Activated T-cell treated with anti-CD3 and anti-CD28 coated beads, Interleukin-2, amount 50 U/mL, for 4 hours (primary cell): ENCODE measurements at regions not wholly inside any gene's neighbourhood (a gene's known extent, or its start where the extent isn't known, plus 50 kb on each side); places are given as distances from the start of the nearest gene placed in this dataset.
"Not testable (repeated sequence)": the region's sequence is repeated elsewhere in the genome, so short reads cannot be mapped to it uniquely, and the experiment has no call there.

ENCODE experiments used
- ATAC-seq, 2 donors: fragments of 200-7000 bp; cut with Tn5 transposase; one replicate each; pipeline ENCODE4 v1.10.0; 2021
- DNase-seq: peaks from one replicate; pipeline ENCODE4 v3.0.0-alpha.2; 2020
- H3K27me3 Mint-ChIP-seq: one replicate; pipeline ENCODE4 v1.8.0; 2021; ENCODE audit warnings: low read depth, mixed read lengths
- H3K36me3 Mint-ChIP-seq: one replicate; pipeline ENCODE4 v1.8.0; 2022; ENCODE audit warnings: mixed read lengths; ENCODE audit not compliant: insufficient read depth
- H3K4me1 Mint-ChIP-seq: one replicate; pipeline ENCODE4 v1.8.0; 2021; ENCODE audit warnings: low read depth, mixed read lengths
- H3K4me3 Mint-ChIP-seq: one replicate; pipeline ENCODE4 v1.8.0; 2021; ENCODE audit warnings: mild to moderate bottlenecking, moderate library complexity, mixed read lengths
- H3K9me3 Mint-ChIP-seq: one replicate; pipeline ENCODE4 v1.8.0; 2021; ENCODE audit warnings: mixed read lengths

DNA sequence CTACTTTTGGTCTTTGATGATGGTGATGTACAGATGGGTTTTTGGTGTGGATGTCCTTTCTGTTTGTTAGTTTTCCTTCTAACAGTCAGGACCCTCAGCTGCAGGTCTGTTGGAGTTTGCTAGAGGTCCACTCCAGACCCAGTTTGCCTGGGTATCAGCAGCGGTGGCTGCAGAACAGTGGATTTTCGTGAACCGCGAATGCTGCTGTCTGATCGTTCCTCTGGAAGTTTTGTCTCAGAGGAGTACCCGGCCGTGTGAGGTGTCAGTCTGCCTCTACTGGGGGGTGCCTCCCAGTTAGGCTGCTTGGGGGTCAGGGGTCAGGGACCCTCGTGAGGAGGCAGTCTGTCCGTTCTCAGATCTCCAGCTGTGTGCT lies 56.6 kb upstream of the TNFAIP8 start:
- peaks cover 61% of the 10 kb centered on the region for H3K4me1 Mint-ChIP-seq
- not testable (repeated sequence) for ATAC-seq, H3K27me3 Mint-ChIP-seq, H3K9me3 Mint-ChIP-seq, DNase-seq
- H3K36me3 Mint-ChIP-seq = peaks cover 17% of the 10 kb centered on the region
- H3K4me3 Mint-ChIP-seq = peak overlapping the region; percentile 84

DNA sequence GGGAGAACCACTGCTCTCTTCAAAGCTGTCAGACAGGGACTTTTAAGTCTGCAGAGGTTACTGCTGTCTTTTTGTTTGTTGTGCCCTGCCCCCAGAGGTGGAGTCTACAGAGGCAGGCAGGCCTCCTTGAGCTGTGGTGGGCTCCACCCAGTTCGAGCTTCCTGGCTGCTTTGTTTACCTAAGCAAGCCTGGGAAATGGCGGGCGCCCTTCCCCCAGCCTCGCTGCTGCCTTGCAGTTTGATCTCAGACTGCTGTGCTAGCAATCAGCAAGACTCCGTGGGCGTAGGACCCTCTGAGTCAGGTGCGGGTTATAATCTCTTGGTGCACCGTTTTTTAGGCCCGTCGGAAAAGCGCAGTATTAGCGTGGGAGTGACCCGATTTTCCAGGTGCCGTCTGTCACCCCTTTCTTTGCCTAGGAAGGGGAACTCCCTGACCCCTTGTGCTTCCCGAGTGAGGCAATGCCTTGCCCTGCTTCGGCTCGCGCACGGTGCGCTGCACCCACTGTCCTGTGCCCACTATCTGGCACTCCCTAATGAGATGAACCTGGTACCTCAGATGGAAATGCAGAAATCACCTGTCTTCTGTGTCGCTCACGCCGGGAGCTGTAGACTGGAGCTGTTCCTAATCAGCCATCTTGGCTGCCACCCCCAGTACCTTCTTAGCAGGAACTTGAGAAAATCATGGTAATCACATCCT lies 56.1 kb upstream of the TNFAIP8 start:
- peak; percentile 91 for DNase-seq
- H3K9me3 Mint-ChIP-seq, H3K27me3 Mint-ChIP-seq: not testable (repeated sequence)
- H3K4me1 Mint-ChIP-seq = peaks cover 65% of the 10 kb centered on the region
- H3K4me3 Mint-ChIP-seq = peak overlapping the region; percentile 84
- peak; percentile 42 to 52 for ATAC-seq
- H3K36me3 Mint-ChIP-seq = peaks cover 17% of the 10 kb centered on the region

DNA sequence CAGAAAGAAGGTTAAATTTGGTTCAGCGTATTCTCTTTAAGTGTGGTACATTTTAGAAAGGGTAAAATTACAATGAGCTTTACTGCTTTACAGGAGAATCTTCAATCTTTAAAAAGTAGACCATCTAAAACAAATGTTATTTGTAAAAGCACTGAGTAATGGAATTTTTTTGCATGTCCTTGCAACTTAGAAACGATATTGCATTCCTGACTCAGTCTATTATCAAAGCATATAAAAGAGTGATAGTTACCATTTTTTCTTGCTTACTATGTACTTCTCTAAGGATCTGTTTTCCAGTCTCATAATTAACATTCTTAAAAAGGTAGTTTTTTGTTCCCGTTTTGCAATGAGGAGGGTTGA lies 55.5 kb upstream of the TNFAIP8 start:
- no peak for DNase-seq
- H3K27me3 Mint-ChIP-seq = no peaks in the 10 kb centered on the region

DNA sequence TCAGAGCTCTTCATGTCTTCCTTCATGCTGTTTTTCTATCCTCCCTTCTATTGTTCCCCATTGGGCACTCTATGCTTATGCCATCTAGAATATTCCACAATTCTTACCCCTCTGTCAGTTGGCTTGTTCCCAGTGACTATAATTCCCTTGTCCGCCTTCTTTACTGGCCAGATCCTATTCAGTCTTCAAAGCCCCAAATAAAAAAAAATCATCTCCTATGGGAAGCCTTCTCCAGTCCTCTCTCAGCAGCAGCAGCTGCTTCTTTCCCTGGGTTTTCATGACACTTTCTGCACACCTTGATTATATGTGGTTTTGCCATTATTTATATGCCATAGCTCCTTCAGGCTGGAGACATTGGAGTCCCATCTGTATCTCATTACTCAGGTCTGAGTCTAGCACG lies 54.6 kb upstream of the TNFAIP8 start:
- peaks cover 17% of the 10 kb centered on the region for H3K36me3 Mint-ChIP-seq
- no peak overlapping the region for H3K4me3 Mint-ChIP-seq
- ATAC-seq (no peak), DNase-seq (no peak)
- H3K4me1 Mint-ChIP-seq = peaks cover 79% of the 10 kb centered on the region
- H3K9me3 Mint-ChIP-seq = no peaks in the 10 kb centered on the region
- H3K27me3 Mint-ChIP-seq = no peaks in the 10 kb centered on the region

More for the DNA sequence above, 55.5 kb upstream of the TNFAIP8 start:
- H3K4me3 Mint-ChIP-seq = peak overlapping the region; percentile 84
- no peaks in the 10 kb centered on the region for H3K9me3 Mint-ChIP-seq
- peak; percentile 7 to 19 for ATAC-seq
- H3K4me1 Mint-ChIP-seq = peaks cover 70% of the 10 kb centered on the region
- peaks cover 17% of the 10 kb centered on the region for H3K36me3 Mint-ChIP-seq

GRCh38 chr5:119301906-119302305 lies 53.9 kb upstream of the TNFAIP8 start:
- H3K36me3 Mint-ChIP-seq = peaks cover 16% of the 10 kb centered on the region
- no peak overlapping the region for H3K4me3 Mint-ChIP-seq
- no peak for ATAC-seq
- no peaks in the 10 kb centered on the region for H3K9me3 Mint-ChIP-seq
- peaks cover 84% of the 10 kb centered on the region for H3K4me1 Mint-ChIP-seq
- DNase-seq = no peak
- H3K27me3 Mint-ChIP-seq = no peaks in the 10 kb centered on the region

DNA sequence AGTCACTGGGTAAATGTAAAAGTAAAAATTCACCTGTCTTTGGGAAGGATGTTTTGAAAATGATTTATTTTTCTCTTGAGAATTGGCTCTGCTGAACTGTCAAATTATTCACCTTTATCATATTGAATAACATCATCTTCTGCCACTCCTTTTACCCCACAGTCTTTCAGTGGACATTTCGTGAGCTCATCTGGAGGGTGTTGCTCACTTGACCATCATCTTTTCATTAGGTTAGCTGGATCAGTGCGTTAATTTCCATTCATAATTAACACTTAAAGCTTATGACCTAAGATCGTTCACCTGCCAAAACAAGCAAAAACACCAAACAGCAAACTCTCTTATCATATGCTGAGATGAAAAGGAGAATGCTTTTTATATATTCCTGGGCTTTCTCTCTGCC lies 53.4 kb upstream of the TNFAIP8 start:
- Mint-ChIP-seq H3K4me1 (peaks cover 88% of the 10 kb centered on the region), H3K27me3 (no peaks in the 10 kb centered on the region), H3K9me3 (no peaks in the 10 kb centered on the region), H3K36me3 (peaks cover 16% of the 10 kb centered on the region), H3K4me3 (no peak overlapping the region)
- DNase-seq (no peak), ATAC-seq (no peak)

DNA sequence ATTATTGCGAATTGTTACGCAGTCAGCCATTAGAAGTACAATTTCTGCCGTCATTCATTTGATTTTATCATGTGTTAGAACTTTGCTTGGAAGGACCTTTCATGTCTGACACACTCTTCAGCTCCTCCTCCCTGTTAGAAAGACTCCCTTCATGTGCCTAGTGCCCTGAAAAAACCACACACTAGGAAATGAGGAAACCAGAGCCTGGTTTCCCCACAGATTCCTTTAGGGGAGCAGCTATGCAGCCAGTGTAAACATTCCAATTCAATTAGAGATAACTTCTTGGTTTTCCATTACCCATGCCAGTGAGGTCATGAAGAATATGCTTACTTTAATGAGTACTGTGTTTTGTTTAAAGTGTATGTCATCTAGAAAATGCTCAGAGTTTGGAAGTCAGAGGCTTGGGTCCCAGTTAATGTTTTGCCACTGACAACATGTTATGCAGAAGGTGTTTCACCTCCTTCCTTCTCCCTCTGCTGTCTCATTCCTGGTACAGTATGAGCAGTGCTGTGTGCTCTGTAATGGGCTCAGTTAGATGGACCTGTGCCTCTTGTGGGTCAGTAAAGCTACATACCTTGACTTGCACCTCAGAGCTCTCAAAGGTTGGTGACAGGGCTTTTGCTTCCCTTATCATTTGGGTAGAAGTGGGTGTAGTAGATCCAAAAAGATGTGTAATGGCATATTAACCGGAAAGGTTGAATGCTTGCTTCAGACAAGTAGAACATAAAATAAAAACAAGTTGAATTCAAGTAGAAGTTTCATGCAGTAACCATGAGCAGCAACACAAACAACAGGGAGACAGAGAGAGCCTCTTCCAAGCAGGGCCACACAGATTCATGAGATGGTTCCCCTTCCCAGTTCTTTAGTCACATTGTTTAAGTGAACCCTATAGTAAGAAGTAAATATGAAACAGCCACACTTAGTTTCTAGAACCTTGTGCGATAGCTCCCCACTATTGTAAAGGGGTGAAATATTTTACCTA lies 52.6 kb upstream of the TNFAIP8 start:
- H3K36me3 Mint-ChIP-seq = peaks cover 16% of the 10 kb centered on the region

GRCh38 chr5:119304439-119305211 lies 51.2 kb upstream of the TNFAIP8 start:
- no peak for DNase-seq
- Mint-ChIP-seq H3K4me1 (peaks cover 95% of the 10 kb centered on the region), H3K27me3 (no peaks in the 10 kb centered on the region), H3K4me3 (peak overlapping the region; percentile 37), H3K36me3 (peaks cover 21% of the 10 kb centered on the region), H3K9me3 (no peaks in the 10 kb centered on the region)
- no peak for ATAC-seq

More for the DNA sequence above, 52.6 kb upstream of the TNFAIP8 start:
- Mint-ChIP-seq H3K4me1 (peaks cover 91% of the 10 kb centered on the region), H3K4me3 (peak overlapping the region; percentile 42), H3K27me3 (no peaks in the 10 kb centered on the region), H3K9me3 (no peaks in the 10 kb centered on the region)
- ATAC-seq = peak; percentile 68 to 72
- DNase-seq = no peak
